Mesenchymal stem cell (in vitro differentiated cells and primary cell): ENCODE measurements at regions not wholly inside any gene's neighbourhood (a gene's known extent, or its start where the extent isn't known, plus 50 kb on each side); places are given as distances from the start of the nearest gene placed in this dataset.
"Not testable (repeated sequence)": the region's sequence is repeated elsewhere in the genome, so short reads cannot be mapped to it uniquely, and the experiment has no call there.

Experiments
- DNase-seq: peaks from one replicate; pipeline ENCODE4 v3.0.0-alpha.2; 2013
- H2AFZ ChIP-seq: one replicate; pipeline ENCODE4 v1.6.1; 2013; ENCODE audit warnings: low read depth, mild to moderate bottlenecking, control low read depth, inconsistent platforms, low read length, moderate library complexity
- H2AK5ac ChIP-seq: 2 replicates; pipeline ENCODE4 v1.6.1; 2013; ENCODE audit warnings: low read length, moderate library complexity, mild to moderate bottlenecking, inconsistent platforms; ENCODE audit not compliant: severe bottlenecking
- H2BK120ac ChIP-seq: one replicate; pipeline ENCODE4 v1.6.1; 2013; ENCODE audit warnings: low read depth, mild to moderate bottlenecking, inconsistent platforms, low read length, moderate library complexity
- H2BK12ac ChIP-seq, 2 experiments: one replicate each; pipeline ENCODE4 v1.6.1; 2013; ENCODE audit warnings: inconsistent platforms in 2 of 2, low read length in 2 of 2, mild to moderate bottlenecking in 2 of 2, moderate library complexity in 2 of 2, control low read depth in 1 of 2
- H2BK15ac ChIP-seq: one replicate; pipeline ENCODE4 v1.6.1; 2013; ENCODE audit warnings: mild to moderate bottlenecking, low read depth, inconsistent platforms; ENCODE audit not compliant: poor library complexity, severe bottlenecking
- H2BK5ac ChIP-seq: 2 replicates; pipeline ENCODE4 v1.6.1; 2013; ENCODE audit warnings: low read depth, mild to moderate bottlenecking, low read length, control low read depth, inconsistent platforms; ENCODE audit not compliant: poor library complexity, severe bottlenecking
- H3K14ac ChIP-seq, 2 experiments: one replicate each; pipeline ENCODE4 v1.6.1; 2013; ENCODE audit warnings: inconsistent platforms in 2 of 2, low read length in 2 of 2, control low read depth in 1 of 2, mild to moderate bottlenecking in 1 of 2, moderate library complexity in 1 of 2
- H3K18ac ChIP-seq, 2 experiments: one replicate each; pipeline ENCODE4 v1.6.1; 2013; ENCODE audit warnings: inconsistent platforms in 2 of 2, low read length in 2 of 2, control low read depth in 1 of 2, low read depth in 1 of 2, mild to moderate bottlenecking in 1 of 2
- H3K23ac ChIP-seq, 2 experiments: one replicate each; pipeline ENCODE4 v1.6.1; 2013; ENCODE audit warnings: inconsistent platforms in 2 of 2, low read length in 2 of 2, mild to moderate bottlenecking in 2 of 2, moderate library complexity in 2 of 2, control low read depth in 1 of 2
- H3K27ac ChIP-seq: 2 replicates; pipeline ENCODE4 v1.5.1; 2013; ENCODE audit warnings: mild to moderate bottlenecking, moderate library complexity, low read length, control low read depth, inconsistent platforms; ENCODE audit not compliant: poor library complexity, severe bottlenecking
- H3K27me3 ChIP-seq, 2 experiments: 2 replicates each; pipeline versions ENCODE4 v1.6.1 to v1.7.0; 2013; ENCODE audit warnings: low read length in 2 of 2, mild to moderate bottlenecking in 2 of 2, moderate library complexity in 2 of 2, control low read depth in 1 of 2, inconsistent platforms in 1 of 2; ENCODE audit not compliant: control insufficient read depth in 1 of 2, insufficient read depth in 1 of 2
- H3K36me3 ChIP-seq, 2 experiments: 2 replicates each; pipeline versions ENCODE4 v1.6.1 to v1.7.0; 2013; ENCODE audit warnings: low read length in 2 of 2, control low read depth in 1 of 2, inconsistent platforms in 1 of 2, low read depth in 1 of 2, mild to moderate bottlenecking in 1 of 2; ENCODE audit not compliant: insufficient read depth in 2 of 2, control insufficient read depth in 1 of 2
- H3K4ac ChIP-seq, 2 experiments: one replicate each; pipeline ENCODE4 v1.6.1; 2013; ENCODE audit warnings: inconsistent platforms in 2 of 2, low read length in 2 of 2, mild to moderate bottlenecking in 2 of 2, moderate library complexity in 2 of 2, control low read depth in 1 of 2, low read depth in 1 of 2
- H3K4me1 ChIP-seq: 2 replicates; pipeline ENCODE4 v1.6.1; 2013; ENCODE audit warnings: low read depth, low read length, control low read depth; ENCODE audit not compliant: control insufficient read depth, insufficient read depth
- H3K4me2 ChIP-seq: 2 replicates; pipeline ENCODE4 v1.6.1; 2013; ENCODE audit warnings: low read length, mild to moderate bottlenecking, inconsistent platforms; ENCODE audit not compliant: poor library complexity, severe bottlenecking
- H3K4me3 ChIP-seq, 2 experiments: 2 replicates each; pipeline versions ENCODE4 v1.5.1 to v1.7.0; 2013; ENCODE audit warnings: low read length in 2 of 2, mild to moderate bottlenecking in 2 of 2, control low read depth in 1 of 2, low read depth in 1 of 2; ENCODE audit not compliant: insufficient read depth in 1 of 2
- H3K79me1 ChIP-seq: replicated peaks from 2 replicates; pipeline ENCODE4 v1.6.1; 2013; ENCODE audit warnings: mild to moderate bottlenecking, control low read depth, low read length, inconsistent platforms; ENCODE audit not compliant: poor library complexity, severe bottlenecking
- H3K9ac ChIP-seq: 2 replicates; pipeline ENCODE4 v1.7.0; 2013; ENCODE audit warnings: mild to moderate bottlenecking, low read length, moderate library complexity
- H3K9me3 ChIP-seq: 2 replicates; pipeline ENCODE4 v1.7.0; 2013; ENCODE audit warnings: mild to moderate bottlenecking, low read length; ENCODE audit not compliant: control insufficient read depth
- H4K8ac ChIP-seq: one replicate; pipeline ENCODE4 v1.6.1; 2013; ENCODE audit warnings: inconsistent platforms, mild to moderate bottlenecking, low read length, moderate library complexity
- H4K91ac ChIP-seq: one replicate; pipeline ENCODE4 v1.6.1; 2013; ENCODE audit warnings: mild to moderate bottlenecking, low read length, inconsistent platforms
- WGBS: methylation state at CpG from one replicate; pipeline ENCODE4 v1.1.7; 2013; ENCODE audit warnings: mixed read lengths; 5-methylcytosine and 5-hydroxymethylcytosine counted together

GRCh38 chr7:125814100-125814499 lies 884.5 kb upstream of the POT1 start:
- H4K8ac ChIP-seq = no peak overlapping the region
- H2AFZ ChIP-seq = no peak overlapping the region
- H2AK5ac ChIP-seq = no peak overlapping the region
- no peak overlapping the region for H3K27ac ChIP-seq
- H3K14ac ChIP-seq = no peak overlapping the region
- H3K27me3 ChIP-seq = no peaks in the 10 kb centered on the region
- no peak overlapping the region for H3K18ac ChIP-seq
- WGBS = no CpG with 5 or more reads among the region's 2 CpGs
- H2BK15ac ChIP-seq = no peak overlapping the region
- H3K4ac ChIP-seq = no peak overlapping the region
- no peak overlapping the region for H2BK120ac ChIP-seq
- DNase-seq = peak; percentile 4
- H4K91ac ChIP-seq = no peak overlapping the region
- no peak overlapping the region for H3K9ac ChIP-seq
- no peak overlapping the region for H2BK12ac ChIP-seq
- H3K4me2 ChIP-seq = no peak overlapping the region
- no peak overlapping the region for H3K4me3 ChIP-seq
- no peaks in the 10 kb centered on the region for H3K79me1 ChIP-seq
- H2BK5ac ChIP-seq = no peak overlapping the region
- no peaks in the 10 kb centered on the region for H3K4me1 ChIP-seq
- no peaks in the 10 kb centered on the region for H3K36me3 ChIP-seq
- H3K23ac ChIP-seq = no peak overlapping the region
- no peaks in the 10 kb centered on the region for H3K9me3 ChIP-seq

DNA sequence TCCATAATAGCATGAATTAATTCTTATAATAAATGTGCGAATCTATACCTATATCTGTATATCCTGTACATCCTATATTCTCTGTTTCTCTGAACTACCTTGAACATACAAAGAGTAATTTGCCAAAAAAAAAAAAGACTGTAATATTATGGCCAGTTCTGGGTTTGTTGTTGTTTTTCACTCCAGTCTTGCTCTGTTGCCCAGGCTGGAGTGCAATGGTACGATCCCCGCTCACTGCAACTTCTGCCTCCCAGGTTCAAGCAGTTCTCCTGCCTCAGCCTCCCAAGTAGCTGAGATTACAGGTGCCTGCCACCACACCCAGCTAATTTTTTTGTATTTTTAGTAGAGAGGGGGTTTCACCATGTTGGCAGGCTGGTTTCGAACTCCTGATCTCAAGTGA lies 876.9 kb upstream of the POT1 start:
- not testable (repeated sequence) for H2AFZ ChIP-seq, H3K36me3 ChIP-seq, H3K4me1 ChIP-seq, H2BK12ac ChIP-seq, H3K4ac ChIP-seq, H3K23ac ChIP-seq, H3K4me2 ChIP-seq, H3K79me1 ChIP-seq, H3K9ac ChIP-seq, H2BK120ac ChIP-seq, H3K14ac ChIP-seq, H4K91ac ChIP-seq, DNase-seq, H3K18ac ChIP-seq, H2AK5ac ChIP-seq, H4K8ac ChIP-seq, H2BK15ac ChIP-seq, H3K27ac ChIP-seq, H3K27me3 ChIP-seq, H3K4me3 ChIP-seq, H2BK5ac ChIP-seq
- H3K9me3 ChIP-seq = peaks cover 25% of the 10 kb centered on the region
- WGBS = 63% methylated on average over 1 of the region's 4 CpGs

DNA sequence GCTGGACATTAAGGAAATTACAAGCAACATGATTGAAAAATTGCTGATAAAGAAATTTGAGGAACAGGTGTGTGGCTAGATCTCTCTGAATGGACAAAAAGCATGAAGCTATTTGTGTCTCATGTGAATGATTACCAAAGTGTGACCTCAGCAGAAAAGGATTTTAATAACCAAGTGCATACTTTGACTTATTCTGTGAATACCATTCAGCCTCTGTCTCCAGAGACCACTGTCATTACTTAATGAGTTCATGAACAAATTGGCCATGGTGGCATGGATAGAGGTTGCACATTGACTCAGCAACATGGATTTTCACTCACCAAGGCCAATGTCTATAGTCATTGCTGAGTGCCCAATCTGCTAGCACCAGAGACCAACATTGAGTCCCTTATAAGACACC lies 874.6 kb upstream of the POT1 start:
- Histone ChIP-seq H3K36me3 (no peaks in the 10 kb centered on the region), H2AK5ac (no peak overlapping the region), H3K4ac (no peak overlapping the region), H2BK12ac (no peak overlapping the region), H3K23ac (no peak overlapping the region), H3K14ac (no peak overlapping the region), H3K79me1 (no peaks in the 10 kb centered on the region), H2BK15ac (no peak overlapping the region), H4K91ac (no peak overlapping the region), H3K27me3 (no peaks in the 10 kb centered on the region), H3K4me2 (no peak overlapping the region), H4K8ac (no peak overlapping the region), H3K27ac (no peak overlapping the region), H3K4me1 (no peaks in the 10 kb centered on the region), H3K4me3 (no peak overlapping the region), H3K9ac (no peak overlapping the region), H2BK120ac (no peak overlapping the region), H3K9me3 (peaks cover 39% of the 10 kb centered on the region), H3K18ac (no peak overlapping the region), H2BK5ac (no peak overlapping the region), H2AFZ (no peak overlapping the region)
- DNase-seq = no peak

DNA sequence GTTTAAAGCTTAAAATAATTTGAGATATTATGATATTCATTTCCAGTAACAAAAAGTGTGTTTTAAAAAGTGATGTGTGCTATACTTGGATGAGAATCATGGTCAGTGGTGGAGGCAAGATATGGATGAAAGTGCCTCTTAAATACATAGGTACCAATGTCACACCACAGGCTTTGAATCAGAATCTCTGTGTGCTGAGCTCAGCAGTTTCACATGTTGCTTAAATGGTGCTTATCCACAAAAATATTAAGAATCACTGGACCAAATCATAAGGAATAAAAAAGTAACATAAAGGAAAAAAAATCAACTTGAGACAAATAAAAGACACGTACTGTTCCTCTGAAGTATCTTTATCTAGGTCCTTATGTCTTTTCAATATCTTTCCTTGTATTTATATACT lies 850.5 kb upstream of the POT1 start:
- no peaks in the 10 kb centered on the region for H3K27me3 ChIP-seq
- WGBS = no CpG with 5 or more reads among the region's 1 CpG
- no peak overlapping the region for H2BK120ac ChIP-seq
- H3K4me3 ChIP-seq = no peak overlapping the region
- no peak overlapping the region for H2BK5ac ChIP-seq
- H3K36me3 ChIP-seq = no peaks in the 10 kb centered on the region
- H2BK12ac ChIP-seq = no peak overlapping the region
- no peak overlapping the region for H3K9ac ChIP-seq
- no peak overlapping the region for H3K4me2 ChIP-seq
- H3K4me1 ChIP-seq = no peaks in the 10 kb centered on the region
- no peak overlapping the region for H3K23ac ChIP-seq
- H3K18ac ChIP-seq = no peak overlapping the region
- no peak overlapping the region for H4K91ac ChIP-seq
- no peak overlapping the region for H4K8ac ChIP-seq
- H3K4ac ChIP-seq = no peak overlapping the region
- no peak overlapping the region for H3K14ac ChIP-seq
- H3K27ac ChIP-seq = no peak overlapping the region
- no peak overlapping the region for H2AFZ ChIP-seq
- H3K9me3 ChIP-seq = peaks cover 16% of the 10 kb centered on the region
- H2BK15ac ChIP-seq = no peak overlapping the region
- H3K79me1 ChIP-seq = no peaks in the 10 kb centered on the region
- no peak for DNase-seq
- no peak overlapping the region for H2AK5ac ChIP-seq
